ENCODE measurements at regions not wholly inside any gene's neighbourhood (a gene's known extent, or its start where the extent isn't known, plus 50 kb on each side); places are given as distances from the start of the nearest gene placed in this dataset.

DNA sequence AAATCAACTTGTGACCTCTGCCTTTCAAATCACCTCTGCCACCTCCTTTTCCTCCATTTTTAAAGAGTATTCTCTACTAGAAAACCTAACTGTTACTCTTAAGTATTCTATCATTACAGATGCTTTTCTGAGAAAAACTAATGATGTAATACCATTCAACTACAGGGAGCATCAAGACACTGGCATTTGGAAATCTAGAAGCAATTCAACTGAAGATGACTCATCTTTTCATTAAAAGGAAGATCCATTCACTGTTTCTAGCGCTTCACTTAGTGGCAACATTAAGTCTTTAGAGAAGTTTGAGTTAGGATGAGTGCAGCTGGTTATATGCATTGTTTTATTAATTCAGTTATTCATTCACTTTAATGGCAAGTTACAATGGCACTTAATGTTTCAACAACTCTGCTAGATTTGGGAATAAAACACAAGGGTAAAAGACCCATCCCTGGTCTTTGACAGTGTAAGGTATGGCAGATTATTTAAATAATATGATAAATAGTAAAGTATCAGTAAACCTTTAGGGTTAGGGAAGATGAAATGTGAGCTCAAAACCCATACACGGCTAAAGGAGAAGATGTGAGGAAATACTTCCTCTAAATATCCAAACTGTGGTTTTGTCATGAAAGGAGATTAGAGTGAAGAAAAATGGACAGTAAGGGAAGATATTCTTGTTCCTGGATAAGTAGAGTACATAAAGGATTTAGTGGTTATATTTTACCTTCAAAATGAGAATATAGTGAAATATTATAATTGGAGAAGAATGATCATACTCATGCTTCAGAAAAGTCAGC, 61.7 kb downstream of the KCNJ2 start:
- no peak overlapping the region for H3K4me3 ChIP-seq (ENCODE audit: low read length)
- no peak overlapping the region for H3K9ac ChIP-seq (ENCODE audit: low read length)
- no peaks in the 10 kb centered on the region for H3K27me3 ChIP-seq (ENCODE audit: control insufficient read depth, insufficient read depth, low read length)
- no peaks in the 10 kb centered on the region for H3K4me1 ChIP-seq (ENCODE audit: control insufficient read depth, insufficient read depth, low read length)
- no peak overlapping the region for H3K27ac ChIP-seq (ENCODE audit: low read depth, low read length)
- no peaks in the 10 kb centered on the region for H3K36me3 ChIP-seq (ENCODE audit: control insufficient read depth, insufficient read depth, low read length)

DNA sequence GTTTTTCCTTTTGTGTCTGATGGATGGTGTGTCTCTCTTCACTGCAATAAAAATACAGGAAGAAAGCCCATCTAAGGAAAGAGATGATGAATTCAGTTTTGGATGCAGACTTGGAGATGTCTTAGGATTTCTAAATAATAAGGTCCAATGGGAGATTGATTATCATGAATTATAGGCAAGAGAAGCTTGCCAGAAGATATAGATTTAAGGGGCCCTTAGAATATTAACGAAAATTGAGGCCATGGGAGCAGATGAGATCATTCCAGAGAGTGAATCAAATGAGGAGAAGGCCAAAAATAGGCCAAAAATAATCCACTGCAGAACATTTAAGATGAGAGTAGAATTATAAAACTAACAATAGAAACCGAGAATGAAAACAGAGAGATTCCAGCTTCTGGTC, 63.1 kb downstream of the KCNJ2 start:
- no peak overlapping the region for H3K4me3 ChIP-seq (ENCODE audit: low read length)
- no peak overlapping the region for H3K9ac ChIP-seq (ENCODE audit: low read length)
- no peaks in the 10 kb centered on the region for H3K4me1 ChIP-seq (ENCODE audit: control insufficient read depth, insufficient read depth, low read length)
- no peak overlapping the region for H3K27ac ChIP-seq (ENCODE audit: low read depth, low read length)
- H3K27me3 ChIP-seq (ENCODE audit: control insufficient read depth, insufficient read depth, low read length): no peaks in the 10 kb centered on the region
- H3K36me3 ChIP-seq (ENCODE audit: control insufficient read depth, insufficient read depth, low read length): no peaks in the 10 kb centered on the region

DNA sequence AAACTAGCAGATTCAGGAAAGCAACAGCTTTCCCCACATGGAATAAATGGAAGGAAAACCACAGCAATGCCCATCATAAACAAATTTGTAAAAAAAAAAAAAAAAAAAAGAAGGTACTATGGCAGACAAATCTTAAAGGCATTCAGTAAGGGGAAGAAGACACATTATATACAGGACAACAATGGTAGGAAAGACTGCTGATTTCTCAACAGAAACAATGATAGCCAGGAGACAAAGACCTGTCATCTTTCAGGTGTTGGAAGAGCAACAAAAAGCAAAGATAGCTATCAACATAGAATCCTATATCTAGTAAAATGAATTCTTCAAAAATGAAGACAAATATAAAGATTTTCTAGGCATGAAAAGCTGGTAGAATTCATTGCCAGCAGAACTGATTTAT, 65.9 kb downstream of the KCNJ2 start:
- no peaks in the 10 kb centered on the region for H3K36me3 ChIP-seq (ENCODE audit: control insufficient read depth, insufficient read depth, low read length)
- no peaks in the 10 kb centered on the region for H3K4me1 ChIP-seq (ENCODE audit: control insufficient read depth, insufficient read depth, low read length)
- no peak overlapping the region for H3K27ac ChIP-seq (ENCODE audit: low read depth, low read length)
- no peaks in the 10 kb centered on the region for H3K27me3 ChIP-seq (ENCODE audit: control insufficient read depth, insufficient read depth, low read length)
- H3K9ac ChIP-seq (ENCODE audit: low read length): no peak overlapping the region
- H3K4me3 ChIP-seq (ENCODE audit: low read length): no peak overlapping the region

DNA sequence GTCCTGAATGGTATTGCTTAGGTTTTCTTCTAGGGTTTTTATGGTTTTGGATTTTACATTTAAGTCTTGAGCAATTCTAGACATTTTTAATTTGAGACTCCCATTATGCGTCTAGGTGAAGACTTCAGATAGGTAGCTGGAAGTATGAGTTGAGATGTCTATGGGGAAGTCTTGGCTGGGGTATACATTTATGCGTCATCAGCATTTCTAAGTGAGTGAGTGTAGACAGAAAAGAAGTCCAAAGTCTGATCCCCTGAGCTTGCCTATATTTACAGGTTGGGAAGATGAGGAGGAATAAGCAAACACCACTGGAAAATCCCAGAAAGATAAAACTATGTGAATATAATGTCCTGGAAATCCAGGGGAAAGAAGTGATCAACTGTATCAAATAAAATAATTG, 68.9 kb downstream of the KCNJ2 start:
- Histone ChIP-seq H3K4me1 (ENCODE audit: control insufficient read depth, insufficient read depth, low read length) (no peaks in the 10 kb centered on the region), H3K27ac (ENCODE audit: low read depth, low read length) (no peak overlapping the region), H3K36me3 (ENCODE audit: control insufficient read depth, insufficient read depth, low read length) (no peaks in the 10 kb centered on the region), H3K27me3 (ENCODE audit: control insufficient read depth, insufficient read depth, low read length) (no peaks in the 10 kb centered on the region), H3K9ac (ENCODE audit: low read length) (no peak overlapping the region), H3K4me3 (ENCODE audit: low read length) (no peak overlapping the region)

DNA sequence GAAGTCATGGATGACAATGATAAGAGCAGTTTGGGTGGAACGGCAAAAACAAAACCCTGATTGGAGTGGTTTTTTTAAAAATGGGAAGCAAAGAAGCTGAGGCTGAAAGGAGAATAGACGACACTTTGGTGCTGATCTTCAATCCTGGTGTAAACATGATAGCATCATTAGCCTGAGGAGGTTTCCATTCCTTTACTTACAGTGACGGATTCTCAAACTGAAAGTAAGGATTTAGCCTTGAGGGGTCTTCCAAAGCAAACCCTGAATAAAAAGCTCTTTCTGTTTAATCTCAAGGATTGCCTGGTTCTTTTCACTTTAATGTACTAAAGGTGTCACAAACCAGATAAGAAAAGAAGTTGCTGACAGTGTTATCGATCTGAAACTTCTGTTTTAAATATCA, 69.3 kb downstream of the KCNJ2 start:
- no peaks in the 10 kb centered on the region for H3K27me3 ChIP-seq (ENCODE audit: control insufficient read depth, insufficient read depth, low read length)
- H3K9ac ChIP-seq (ENCODE audit: low read length): no peak overlapping the region
- no peak overlapping the region for H3K27ac ChIP-seq (ENCODE audit: low read depth, low read length)
- H3K4me1 ChIP-seq (ENCODE audit: control insufficient read depth, insufficient read depth, low read length): no peaks in the 10 kb centered on the region
- H3K36me3 ChIP-seq (ENCODE audit: control insufficient read depth, insufficient read depth, low read length): no peaks in the 10 kb centered on the region
- H3K4me3 ChIP-seq (ENCODE audit: low read length): no peak overlapping the region

DNA sequence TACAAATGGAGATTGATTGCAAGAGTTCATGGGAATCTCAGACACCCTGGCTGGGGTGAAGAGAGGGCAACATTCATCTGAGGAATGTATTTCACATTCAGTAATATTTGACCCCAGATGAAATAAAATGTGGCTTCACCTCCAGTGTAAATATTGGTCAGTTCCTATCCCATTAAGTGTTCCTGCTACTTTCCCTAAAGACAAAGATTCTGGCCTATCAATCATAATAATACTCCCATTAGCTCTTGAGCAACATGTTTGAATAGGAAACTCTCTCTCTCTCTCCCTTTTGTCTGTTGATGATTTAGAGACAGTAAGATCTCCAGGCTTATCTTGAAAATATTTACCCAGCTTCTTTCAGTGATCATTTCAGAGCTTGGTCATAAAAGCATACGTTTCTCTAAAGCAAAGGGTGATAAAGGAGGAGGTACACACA, 70.1 kb downstream of the KCNJ2 start:
- Histone ChIP-seq H3K4me3 (ENCODE audit: low read length) (no peak overlapping the region), H3K27ac (ENCODE audit: low read depth, low read length) (no peak overlapping the region), H3K4me1 (ENCODE audit: control insufficient read depth, insufficient read depth, low read length) (no peaks in the 10 kb centered on the region), H3K9ac (ENCODE audit: low read length) (no peak overlapping the region), H3K36me3 (ENCODE audit: control insufficient read depth, insufficient read depth, low read length) (no peaks in the 10 kb centered on the region), H3K27me3 (ENCODE audit: control insufficient read depth, insufficient read depth, low read length) (no peaks in the 10 kb centered on the region)

DNA sequence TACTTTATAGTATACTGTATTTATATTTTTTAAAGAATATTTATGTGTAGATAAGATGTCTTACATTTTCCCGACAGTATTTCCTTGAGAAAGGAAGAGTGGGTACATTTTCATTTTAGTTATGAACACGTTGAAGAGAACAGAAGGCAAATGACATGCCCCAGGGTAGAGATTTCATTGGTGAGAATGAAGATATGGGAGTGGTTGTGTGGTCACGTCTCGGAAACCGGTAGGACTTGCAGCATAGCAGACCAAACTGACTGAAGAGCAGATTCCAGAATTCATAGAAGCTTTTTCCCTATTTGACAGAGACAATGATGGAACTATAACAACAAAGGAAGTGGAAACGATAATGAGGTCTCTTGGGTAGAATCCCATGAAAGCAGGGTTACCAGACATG, 71.7 kb downstream of the KCNJ2 start:
- H3K4me1 ChIP-seq (ENCODE audit: control insufficient read depth, insufficient read depth, low read length): no peaks in the 10 kb centered on the region
- H3K9ac ChIP-seq (ENCODE audit: low read length): no peak overlapping the region
- H3K27ac ChIP-seq (ENCODE audit: low read depth, low read length): no peak overlapping the region
- no peak overlapping the region for H3K4me3 ChIP-seq (ENCODE audit: low read length)
- H3K27me3 ChIP-seq (ENCODE audit: control insufficient read depth, insufficient read depth, low read length): no peaks in the 10 kb centered on the region
- no peaks in the 10 kb centered on the region for H3K36me3 ChIP-seq (ENCODE audit: control insufficient read depth, insufficient read depth, low read length)

DNA sequence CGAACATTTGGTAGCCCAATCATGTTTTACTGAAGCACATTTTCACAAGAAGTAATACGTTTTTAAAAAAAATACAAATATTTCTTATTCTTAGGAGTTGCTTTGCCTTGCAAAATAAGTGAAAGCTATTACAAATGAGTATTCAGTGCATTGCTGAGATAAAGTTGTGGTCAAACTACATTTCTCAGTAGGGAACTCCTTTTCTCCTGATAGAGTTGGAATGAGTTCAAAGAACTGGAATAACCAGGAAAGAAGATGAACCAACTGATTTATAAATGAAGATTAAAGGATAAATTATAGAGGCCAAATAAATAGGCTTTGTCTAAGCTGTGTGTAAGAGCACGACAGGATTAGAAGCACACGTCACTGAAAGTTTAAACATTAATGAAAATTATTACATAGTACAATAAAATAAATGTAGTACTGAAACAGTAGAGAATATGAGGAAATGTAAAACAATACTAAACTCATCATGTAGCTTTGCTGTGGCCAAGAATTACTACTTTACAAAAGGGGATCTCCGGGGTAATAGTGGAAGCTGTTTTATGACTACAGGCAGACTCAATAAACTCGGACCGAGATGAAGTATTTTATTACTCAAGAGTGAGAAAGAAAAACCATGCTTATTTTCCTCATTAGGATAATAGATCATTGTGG, 73.6 kb downstream of the KCNJ2 start:
- H3K27me3 ChIP-seq (ENCODE audit: control insufficient read depth, insufficient read depth, low read length): no peaks in the 10 kb centered on the region
- no peaks in the 10 kb centered on the region for H3K4me1 ChIP-seq (ENCODE audit: control insufficient read depth, insufficient read depth, low read length)
- H3K27ac ChIP-seq (ENCODE audit: low read depth, low read length): no peak overlapping the region
- H3K9ac ChIP-seq (ENCODE audit: low read length): no peak overlapping the region
- no peak overlapping the region for H3K4me3 ChIP-seq (ENCODE audit: low read length)
- no peaks in the 10 kb centered on the region for H3K36me3 ChIP-seq (ENCODE audit: control insufficient read depth, insufficient read depth, low read length)

DNA sequence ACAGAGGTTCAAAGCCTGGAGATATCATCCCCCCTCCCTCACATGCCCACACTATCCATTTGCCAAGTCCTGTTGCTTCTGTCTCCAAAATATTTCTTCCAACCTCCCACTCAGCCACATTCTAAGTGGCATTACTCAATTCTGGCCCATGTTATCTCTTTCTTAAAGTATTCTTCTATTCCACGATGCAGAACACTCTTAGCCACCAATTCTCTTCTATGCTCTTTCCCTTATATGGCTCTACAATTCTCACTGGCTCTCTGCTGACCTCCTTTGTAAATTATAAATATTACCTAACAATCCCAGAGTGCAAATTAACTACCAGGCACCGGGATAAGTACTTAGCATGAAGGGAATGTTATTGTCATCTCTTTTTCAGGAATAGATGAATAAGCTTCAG, 82.4 kb downstream of the KCNJ2 start:
- Histone ChIP-seq H3K4me3 (ENCODE audit: low read length) (no peak overlapping the region), H3K36me3 (ENCODE audit: control insufficient read depth, insufficient read depth, low read length) (no peaks in the 10 kb centered on the region), H3K4me1 (ENCODE audit: control insufficient read depth, insufficient read depth, low read length) (no peaks in the 10 kb centered on the region), H3K27ac (ENCODE audit: low read depth, low read length) (no peak overlapping the region), H3K27me3 (ENCODE audit: control insufficient read depth, insufficient read depth, low read length) (no peaks in the 10 kb centered on the region), H3K9ac (ENCODE audit: low read length) (no peak overlapping the region)

DNA sequence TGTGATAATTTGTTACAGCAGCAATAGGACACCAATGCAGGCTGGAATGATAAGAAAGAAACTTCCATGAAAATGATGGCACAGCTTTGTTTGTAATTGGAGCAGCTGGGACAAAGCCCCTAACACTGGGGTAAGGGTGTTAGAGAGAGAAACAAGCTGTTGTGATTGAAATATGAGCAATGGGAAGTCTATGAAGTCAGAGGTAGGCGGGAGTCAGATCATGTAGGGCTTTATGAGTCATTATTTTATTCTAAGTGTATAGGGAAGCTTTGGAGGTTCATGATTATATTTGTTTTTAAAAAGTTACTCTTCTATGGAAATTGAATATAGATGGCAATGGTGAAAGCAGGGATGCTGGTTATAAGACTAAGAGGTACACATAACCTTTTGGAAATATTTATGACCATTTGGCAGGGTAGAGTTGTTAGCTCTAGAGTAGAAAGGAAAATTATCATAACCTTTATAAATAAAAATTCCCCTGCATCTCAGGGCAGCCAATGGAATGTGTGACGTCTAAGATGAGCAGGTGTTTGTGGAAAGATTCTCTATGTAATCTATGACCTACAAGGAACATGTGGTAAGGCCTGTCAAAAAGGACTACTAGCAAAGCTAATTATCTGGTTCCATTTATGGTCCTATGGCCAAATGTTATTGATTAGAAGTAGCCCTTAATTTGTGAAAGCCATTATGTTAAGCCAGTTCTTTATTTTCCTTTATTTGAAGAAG, 85.6 kb downstream of the KCNJ2 start:
- no peaks in the 10 kb centered on the region for H3K36me3 ChIP-seq (ENCODE audit: control insufficient read depth, insufficient read depth, low read length)
- H3K9ac ChIP-seq (ENCODE audit: low read length): no peak overlapping the region
- H3K4me3 ChIP-seq (ENCODE audit: low read length): no peak overlapping the region
- no peak overlapping the region for H3K27ac ChIP-seq (ENCODE audit: low read depth, low read length)
- no peaks in the 10 kb centered on the region for H3K4me1 ChIP-seq (ENCODE audit: control insufficient read depth, insufficient read depth, low read length)
- no peaks in the 10 kb centered on the region for H3K27me3 ChIP-seq (ENCODE audit: control insufficient read depth, insufficient read depth, low read length)

DNA sequence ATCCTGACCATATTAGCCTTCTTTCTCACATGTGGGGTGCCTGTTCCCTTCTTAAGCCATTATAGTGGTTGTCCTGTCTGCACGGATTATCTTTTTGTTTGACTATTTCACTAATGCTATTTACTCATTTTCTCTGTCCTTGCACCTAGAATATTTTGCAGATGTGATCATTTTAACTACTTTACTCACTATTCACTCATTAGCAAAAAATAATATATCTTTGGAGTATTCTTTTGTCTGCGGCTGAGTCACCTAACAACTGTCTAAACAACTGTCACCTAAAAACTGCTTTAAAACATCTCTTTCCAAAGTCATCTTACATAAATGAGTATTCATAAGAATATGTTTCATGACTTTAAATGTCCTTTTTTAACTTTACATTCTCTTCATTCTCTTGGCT, 87.4 kb downstream of the KCNJ2 start:
- no peaks in the 10 kb centered on the region for H3K27me3 ChIP-seq (ENCODE audit: control insufficient read depth, insufficient read depth, low read length)
- H3K27ac ChIP-seq (ENCODE audit: low read depth, low read length): no peak overlapping the region
- no peaks in the 10 kb centered on the region for H3K36me3 ChIP-seq (ENCODE audit: control insufficient read depth, insufficient read depth, low read length)
- H3K9ac ChIP-seq (ENCODE audit: low read length): no peak overlapping the region
- H3K4me1 ChIP-seq (ENCODE audit: control insufficient read depth, insufficient read depth, low read length): no peaks in the 10 kb centered on the region
- no peak overlapping the region for H3K4me3 ChIP-seq (ENCODE audit: low read length)

DNA sequence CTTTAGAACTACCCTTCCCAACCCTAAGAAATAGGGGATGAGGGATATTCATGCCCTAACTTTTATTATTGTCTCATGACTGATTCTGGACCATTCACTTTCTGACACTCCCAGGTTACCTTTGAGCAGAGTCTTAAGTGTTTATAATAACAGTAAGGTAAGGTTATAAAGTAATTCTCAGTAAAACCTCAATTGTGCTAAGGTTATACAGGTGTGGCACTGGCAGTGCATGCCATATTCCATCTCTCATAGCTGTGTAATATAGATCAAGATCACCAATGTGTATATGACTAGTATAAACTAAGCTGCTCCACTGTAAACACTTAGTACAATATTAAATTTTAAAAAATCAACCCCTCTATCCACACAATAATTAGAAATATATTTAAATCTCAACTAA, 89.1 kb downstream of the KCNJ2 start:
- Histone ChIP-seq H3K9ac (ENCODE audit: low read length) (no peak overlapping the region), H3K4me1 (ENCODE audit: control insufficient read depth, insufficient read depth, low read length) (no peaks in the 10 kb centered on the region), H3K36me3 (ENCODE audit: control insufficient read depth, insufficient read depth, low read length) (no peaks in the 10 kb centered on the region), H3K4me3 (ENCODE audit: low read length) (no peak overlapping the region), H3K27ac (ENCODE audit: low read depth, low read length) (no peak overlapping the region), H3K27me3 (ENCODE audit: control insufficient read depth, insufficient read depth, low read length) (no peaks in the 10 kb centered on the region)
